GM18519 (cell line): ENCODE measurements at regions not wholly inside any gene's neighbourhood (a gene's known extent, or its start where the extent isn't known, plus 50 kb on each side); places are given as distances from the start of the nearest gene placed in this dataset.

ENCODE experiments used
- ATAC-seq: cut with Tn5 transposase; IDR thresholded peaks from one replicate; pipeline ENCODE4 v1.9.1; 2021; ENCODE audit warnings: mild to moderate bottlenecking, moderate library complexity; ENCODE audit not compliant: unreplicated experiment, low FRiP score

DNA sequence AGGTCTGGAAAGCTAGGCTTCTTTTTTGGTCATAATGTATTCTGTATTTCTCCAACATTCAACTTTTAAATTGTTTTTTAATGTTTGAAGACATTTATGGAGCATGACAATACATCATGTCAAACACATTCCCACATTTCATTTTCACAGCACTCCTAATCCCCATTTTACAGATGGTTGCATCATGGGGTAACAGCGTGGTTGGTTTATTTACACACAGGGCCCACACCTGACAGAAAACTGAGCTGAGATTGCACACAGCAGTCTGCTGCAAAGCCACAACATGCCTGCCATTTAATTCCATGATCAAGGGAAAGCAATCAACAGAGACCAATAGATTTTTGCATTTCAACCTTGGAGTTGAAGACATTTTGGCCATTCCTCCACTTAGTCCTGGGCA, 335.7 kb upstream of the MGAT5 start:
- no peak for ATAC-seq

DNA sequence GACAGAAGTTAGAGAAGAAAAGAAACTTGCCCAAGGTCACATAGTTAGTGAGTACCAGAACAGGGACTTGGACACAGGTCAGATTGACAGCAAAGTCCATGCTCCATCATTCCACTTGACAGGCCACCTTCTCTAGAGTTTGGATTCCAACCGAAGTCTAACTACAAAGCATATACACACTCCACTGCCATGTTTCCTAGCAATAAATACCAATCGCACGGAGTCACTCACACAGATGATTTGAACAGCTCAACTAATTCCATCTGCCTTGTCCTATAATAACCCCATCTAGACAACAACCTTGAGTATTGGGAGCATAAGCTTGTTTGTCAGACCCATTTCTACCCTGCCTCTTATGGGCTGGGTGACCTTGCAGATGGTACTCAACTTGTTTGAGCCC, 334.6 kb upstream of the MGAT5 start:
- no peak for ATAC-seq

DNA sequence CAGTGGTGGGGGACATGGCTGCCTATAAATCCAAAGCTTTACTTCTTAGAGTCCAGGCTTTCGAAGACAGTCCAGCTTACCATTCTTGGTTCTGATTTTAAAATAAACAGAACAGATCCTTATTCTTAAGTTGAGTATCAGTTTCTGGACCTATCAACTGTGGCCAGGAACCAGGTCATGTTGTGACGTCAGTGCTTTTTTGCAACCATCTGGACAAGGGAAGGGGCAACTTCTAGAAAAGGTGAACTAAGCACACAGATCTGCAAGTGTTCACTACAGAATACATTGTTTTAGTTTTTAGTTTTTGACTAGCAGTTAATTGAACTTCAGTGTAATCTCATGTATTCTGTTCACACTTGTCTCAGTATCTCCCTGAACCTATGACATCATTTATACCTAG, 326.0 kb upstream of the MGAT5 start:
- ATAC-seq = no peak

DNA sequence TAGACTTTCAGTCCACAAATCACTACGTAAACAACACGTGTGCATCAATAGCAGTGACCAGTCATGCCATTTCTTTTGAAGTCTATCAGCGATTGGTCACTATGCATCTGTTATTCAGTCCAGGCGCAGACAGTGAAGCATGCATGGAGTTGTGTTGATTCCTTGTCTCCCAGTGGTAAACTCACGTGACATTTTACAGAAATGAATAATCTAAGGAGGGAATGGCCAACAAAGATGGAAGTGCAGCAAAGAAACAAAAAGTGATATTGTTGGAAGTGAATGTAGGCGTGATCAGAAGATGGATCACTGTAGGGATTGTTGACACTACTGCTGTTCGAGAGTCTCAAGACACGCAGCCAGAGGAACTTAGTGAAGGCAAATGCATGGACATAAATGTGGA, 317.8 kb upstream of the MGAT5 start:
- no peak for ATAC-seq

DNA sequence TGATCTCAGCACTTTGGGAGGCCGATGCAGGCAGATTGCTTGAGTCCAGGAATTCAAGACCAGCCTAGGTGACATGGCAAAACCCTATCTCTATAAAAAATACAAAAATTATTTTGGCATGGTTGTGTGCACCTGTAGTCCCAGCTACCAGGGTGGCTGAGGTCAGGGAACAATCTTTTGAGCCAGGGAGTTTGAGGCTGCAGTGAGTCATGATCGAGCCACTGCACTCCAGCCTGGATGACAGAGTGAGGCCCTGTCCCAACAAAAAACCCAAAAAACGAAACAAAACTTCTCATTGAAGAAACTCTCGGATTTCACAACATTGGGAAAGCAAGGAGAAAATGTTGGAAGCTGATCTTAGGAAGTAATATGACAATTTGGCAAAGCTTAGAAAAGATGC, 317.3 kb upstream of the MGAT5 start:
- ATAC-seq = no peak

DNA sequence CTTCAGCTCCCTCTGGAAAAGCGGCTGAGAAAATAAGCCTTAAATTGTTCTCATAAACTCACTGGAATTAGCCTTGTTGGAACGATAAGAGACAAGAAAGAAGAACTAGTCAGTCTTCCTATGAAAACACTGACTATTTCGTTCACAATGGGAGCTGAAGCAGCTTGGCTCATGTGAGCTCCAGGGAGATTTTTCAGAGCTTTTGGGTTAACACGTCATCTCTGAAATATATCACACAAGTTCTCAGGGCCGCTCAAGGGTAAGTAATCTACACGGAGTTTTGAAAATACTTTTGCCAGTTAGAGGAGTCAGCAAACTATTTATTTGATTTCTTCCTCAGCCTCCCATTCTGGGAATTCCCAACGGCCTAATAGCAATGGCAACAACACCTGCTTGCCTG, 316.2 kb upstream of the MGAT5 start:
- no peak for ATAC-seq

DNA sequence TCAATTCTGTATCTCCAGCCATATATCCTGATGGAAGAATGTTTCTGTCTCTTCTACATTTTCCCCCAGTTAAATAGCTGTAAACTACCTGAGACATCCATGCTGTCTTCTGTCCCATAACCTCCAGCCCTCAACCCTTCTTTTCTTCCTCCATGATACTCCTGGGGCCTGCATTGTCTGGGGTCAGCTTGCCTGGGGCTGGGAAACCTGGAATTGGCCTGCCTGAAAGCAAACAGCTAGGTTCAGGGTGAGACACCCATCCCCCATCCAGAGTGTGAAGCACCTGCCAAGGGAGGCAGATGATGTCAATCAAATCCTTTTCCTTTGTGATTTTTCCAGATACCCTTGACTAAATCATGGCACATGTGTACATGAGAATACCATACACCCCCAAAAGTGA, 313.7 kb upstream of the MGAT5 start:
- no peak for ATAC-seq

DNA sequence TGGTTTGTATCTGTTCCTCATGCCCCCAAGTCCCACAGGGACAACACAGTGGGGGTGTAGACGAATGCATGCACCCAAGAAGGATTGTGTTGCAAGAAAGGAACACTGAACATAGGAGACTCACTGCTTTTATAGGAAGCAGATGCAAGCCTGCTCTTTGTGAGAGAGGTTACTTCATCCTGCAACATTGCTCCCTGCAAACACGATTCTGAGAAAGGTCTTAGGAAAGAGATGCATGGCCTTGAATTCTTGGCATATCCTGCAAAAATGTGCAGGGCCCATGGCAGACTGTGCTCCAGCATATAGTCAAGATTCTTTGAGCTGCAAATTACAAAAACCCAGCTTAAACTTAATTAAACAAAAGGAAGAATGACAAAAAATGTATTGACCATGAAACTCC, 312.2 kb upstream of the MGAT5 start:
- no peak for ATAC-seq

DNA sequence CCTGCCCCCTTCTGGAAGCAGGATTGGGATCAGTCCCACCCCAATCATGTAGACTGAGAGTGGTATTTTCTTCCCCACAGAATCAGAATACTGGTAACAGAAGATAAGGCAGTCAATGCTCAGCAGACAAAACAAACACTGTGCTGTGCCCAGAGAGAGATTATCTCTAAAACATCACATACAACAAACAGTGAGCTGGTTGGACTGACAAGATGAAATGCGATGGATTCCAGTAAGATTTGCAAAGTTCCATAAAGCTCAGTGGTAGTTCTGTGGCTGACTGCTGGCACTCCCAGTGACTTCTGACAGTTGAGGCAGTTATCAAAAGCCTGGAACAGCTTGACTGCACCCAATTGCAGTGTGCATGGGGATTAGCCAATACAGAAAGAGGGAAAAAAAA, 311.5 kb upstream of the MGAT5 start:
- no peak for ATAC-seq

DNA sequence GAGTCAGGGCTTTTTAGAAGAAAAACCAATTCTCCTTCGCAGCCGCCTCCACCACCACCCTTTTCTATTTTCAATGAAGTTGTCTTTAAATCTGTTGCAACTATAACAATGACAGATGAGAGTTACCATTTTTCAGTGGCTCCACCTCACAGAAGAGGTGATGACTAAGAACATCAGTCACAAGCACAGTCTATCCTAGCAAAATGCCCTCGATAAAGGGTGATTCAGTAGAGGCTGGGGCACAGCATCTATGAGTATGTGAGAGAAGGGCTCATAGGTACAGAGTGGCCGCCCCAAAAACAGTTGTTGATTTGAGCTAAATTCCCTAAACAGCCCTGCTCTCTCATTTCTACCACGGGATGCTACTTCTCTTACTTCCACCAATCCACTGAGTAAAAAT, 310.8 kb upstream of the MGAT5 start:
- ATAC-seq = no peak

DNA sequence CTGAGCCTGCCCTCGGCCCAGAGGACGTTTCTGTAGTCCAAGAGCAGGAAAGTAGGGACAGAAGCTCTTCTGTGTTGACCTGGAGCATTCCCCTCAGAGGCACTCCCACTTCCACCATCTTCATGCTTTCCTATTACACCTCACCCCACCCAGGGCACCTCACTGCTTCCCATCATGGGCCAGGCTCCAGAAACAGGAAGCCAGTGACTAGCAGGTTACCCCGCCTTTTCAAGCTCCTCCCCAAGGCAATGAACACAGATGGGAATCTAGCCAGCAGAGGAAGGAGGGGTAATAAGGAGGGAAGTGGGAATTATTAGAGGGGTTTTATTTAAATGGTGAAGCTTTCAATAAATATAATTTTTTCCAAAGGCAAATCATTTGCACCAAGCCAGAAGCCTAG, 308.8 kb upstream of the MGAT5 start:
- ATAC-seq = no peak

DNA sequence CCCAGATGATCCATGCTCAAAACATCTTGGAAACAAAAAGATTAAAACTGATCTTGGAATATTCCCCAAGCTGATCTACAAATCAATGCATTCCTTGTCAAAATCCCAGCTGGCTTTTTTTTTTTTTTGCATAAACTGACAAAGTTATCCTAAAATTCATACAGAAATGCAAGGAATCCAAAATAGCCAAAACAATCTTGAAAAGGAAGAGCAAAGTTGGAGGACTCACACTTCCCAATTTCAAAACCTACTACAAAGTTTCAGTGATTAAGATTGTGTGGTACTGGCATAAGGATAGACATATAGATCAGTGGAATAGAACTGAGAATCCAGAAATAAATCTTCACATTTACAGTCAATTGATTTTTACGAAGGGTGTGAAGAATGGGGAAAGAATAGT, 306.8 kb upstream of the MGAT5 start:
- ATAC-seq = no peak

DNA sequence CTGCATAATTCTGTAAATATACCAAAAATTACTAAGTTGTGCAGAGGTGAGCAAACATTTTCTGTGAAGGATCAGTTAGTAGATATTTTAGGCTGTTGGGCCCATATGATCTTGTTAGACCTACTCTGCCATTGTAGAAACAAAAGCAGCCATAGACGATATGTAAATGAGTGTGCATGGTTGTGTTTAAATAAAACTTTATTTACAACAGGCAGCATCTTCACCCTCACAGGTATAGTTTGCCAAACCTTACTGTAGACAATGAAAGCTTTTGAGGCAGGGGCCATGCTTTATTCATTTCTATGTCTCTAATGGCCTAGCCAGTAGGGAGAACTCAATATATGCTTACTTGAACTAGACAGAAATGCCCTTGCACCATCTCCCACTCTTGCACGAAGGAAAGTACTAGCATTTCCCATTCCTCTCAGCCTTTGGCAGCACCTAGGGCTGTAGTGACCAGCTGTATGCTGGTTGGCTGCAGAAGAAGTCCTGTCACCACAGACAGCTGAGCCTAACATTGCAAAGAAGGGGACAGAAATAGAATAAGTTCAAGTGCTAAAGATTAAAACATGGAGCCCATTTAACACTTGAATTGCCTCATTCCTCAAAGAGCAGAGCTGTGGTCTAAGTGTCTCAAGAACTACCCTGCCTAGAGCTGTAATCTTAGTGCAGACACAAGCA, 305.1 kb upstream of the MGAT5 start:
- ATAC-seq = no peak

DNA sequence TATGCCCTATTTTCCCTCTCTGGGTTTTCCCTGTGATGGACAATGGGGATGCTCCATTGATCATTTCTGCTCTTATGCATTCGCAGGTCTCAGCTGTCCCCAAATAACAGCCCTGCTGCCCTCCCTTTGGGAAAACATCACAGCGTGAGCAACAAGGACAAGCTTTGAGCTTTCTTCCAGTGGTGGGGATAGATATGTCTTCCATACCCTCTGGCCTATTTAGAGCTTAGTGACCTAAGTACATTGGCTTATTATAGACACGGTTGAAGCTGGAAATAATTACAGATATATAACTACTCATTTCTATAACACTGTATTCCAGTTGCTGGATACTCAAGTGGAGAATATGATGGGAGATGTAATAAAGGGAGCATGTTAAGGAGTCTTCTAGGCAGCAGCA, 304.3 kb upstream of the MGAT5 start:
- ATAC-seq = no peak

DNA sequence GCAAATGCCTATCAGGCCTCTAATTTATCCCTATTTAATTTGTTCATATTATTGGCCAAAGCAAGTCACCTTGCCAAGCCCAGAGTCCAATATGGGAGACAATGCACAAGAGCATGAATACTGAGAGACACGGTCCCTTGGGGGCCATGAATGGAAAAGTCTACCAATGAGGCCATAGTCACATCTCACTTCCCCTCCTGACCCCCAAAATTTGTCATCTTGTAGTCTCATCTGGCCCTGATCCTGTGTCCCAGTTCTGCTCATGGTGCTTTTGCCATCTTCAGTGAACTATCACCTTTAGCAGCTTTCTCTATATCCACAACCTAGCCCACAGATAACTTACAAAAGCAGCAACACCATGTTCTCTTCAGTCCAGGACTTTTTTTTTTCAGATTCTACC, 302.7 kb upstream of the MGAT5 start:
- ATAC-seq = no peak

DNA sequence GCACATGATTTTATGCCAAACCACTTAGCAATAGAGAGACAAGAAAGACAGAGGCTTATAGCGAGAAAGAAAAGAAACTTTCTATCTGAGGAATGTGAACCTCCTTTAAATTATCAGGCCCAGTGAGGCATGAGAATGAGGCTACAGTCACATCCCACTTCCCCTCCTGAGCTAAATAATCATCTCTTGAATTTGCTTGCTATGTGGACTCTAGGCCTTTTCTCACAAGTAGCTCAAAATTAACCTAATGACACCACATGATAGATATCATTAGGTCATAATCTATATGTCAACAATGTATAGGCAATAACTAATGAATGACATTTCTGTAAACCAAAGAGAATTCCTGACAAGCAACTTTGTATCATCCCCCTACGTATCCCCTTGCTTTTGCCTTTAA, 301.5 kb upstream of the MGAT5 start:
- ATAC-seq = no peak

DNA sequence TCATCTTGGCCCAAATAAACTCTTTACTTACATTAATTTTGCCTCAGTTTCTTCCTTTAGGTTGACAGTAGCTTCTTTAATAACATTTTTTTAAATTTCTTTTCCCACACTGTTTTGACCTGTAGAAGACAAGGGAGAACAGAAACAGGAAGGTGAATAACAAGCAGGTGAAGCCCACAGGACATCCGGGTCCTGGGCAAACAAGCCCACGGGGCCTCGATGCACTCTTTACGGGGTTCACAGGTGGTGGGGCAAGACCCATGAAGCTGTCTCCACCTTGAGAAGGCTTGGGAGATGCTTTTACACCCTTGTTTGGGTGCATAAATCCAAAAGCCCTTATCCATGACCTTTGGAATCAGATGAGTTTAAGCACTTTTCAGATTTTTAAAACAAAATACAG, 301.0 kb upstream of the MGAT5 start:
- ATAC-seq = no peak

DNA sequence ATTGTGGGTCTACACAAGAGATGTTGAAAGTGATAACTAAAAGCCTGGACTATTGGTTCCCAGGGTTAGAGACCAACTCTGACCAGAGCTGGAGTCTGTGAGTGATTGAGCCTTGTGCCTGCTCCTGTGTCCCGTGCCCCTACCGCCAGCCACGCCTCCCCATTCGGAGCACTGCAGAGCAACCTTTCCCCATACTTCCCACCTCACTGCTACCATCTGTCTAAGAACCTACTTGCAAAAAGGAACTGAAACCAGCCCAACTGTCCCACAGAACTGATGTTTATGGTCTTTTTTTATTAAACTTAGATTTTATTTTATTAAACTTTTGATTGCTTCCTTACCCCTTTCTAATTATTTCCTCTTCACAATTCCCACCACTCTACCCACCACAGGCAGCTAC, 300.3 kb upstream of the MGAT5 start:
- ATAC-seq = no peak

DNA sequence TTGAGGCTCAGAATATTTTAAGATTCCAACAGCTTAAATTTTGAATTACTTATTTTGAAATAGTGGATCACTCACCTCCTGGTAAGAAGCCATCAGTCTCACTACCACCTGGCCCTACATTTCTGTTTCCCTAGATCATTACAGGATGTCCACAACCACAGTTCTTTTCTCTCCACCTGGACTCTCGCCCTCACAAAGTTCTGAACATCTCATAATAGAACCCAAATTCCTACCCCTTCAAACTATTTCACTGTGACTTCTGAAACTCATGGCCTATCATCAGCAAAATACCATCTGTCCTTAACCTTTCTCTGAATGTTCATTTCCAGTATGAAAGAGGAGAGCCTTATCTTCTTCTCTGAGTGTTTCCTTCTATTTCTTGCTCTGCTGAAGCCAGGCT, 299.2 kb upstream of the MGAT5 start:
- ATAC-seq = no peak

DNA sequence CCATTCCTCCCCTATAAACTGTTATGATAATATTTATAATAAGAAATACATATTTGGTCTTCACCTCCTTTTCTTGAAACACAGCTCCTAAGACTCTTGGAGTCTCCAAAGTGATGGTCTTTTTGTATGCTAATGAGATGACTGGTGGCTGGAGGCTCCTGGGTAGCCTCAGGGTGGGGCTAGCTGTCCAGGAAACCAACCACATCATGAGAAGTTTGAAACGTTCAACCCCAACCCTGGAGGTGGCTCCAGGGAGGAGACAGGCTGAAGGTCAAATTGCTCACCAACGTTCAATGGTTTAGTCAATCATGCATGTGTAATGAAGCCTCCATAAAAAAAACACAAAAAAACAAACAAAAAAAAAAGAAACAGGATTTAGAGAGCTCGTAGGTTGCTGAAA, 298.7 kb upstream of the MGAT5 start:
- ATAC-seq = no peak

DNA sequence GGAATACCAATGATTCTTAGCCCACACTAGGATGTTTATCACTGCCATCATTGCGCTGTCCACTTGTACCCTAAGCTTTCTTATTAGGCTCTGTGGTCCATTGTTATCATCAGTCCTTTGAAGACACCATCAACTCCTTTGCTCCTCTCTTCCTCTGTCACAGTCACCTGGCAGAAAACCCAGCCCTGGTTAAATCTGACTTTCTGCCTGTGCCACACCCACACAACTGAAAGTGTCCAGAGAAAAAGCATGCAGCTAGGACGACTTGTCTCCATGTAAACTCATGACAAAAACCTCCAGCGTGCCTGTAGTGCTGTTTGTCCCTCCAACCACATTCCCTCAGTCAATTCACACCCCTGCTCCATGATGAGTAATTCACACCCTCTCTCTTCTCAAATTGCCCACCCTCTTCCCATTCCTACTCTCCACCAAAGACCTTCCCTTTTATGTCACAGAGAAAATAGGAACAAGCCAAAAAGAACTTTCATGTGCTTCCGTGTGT, 297.4 kb upstream of the MGAT5 start:
- ATAC-seq = no peak

DNA sequence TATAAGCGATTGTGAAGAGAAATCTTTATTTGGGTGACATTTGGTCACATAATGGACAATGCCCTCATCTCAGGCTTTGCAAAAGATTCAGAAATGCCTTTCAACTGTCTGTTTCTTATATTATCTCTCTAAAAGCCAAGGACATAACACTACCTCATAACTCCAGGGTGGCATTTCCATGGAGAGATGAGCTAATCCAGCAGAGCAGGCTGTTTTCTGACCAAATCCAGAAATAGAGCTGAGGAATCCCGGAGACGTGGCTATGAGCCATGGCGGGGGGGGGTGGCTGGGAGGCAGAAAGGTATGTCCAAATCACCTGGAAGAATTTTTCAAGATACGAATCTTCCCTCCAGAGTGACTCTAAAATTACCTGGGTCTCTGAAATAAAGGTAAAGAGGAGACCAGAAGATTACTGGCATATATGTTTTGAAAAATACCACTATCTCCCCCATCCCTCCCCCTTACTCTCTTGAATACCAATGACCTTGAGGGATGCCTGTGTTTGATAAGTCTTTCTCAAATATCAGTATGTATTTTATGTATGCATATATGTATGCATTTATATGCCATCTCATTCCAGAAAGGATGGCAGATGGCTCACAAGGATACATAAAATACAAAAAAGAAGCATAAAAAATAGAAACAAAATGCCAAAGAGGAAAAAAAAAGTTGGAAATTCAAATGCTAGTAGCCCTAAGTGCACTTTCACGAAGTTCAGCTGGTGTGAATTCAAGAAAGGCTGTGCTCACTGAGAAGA, 296.0 kb upstream of the MGAT5 start:
- ATAC-seq = no peak
